H1 (cell line): ENCODE measurements at regions not wholly inside any gene's neighbourhood (a gene's known extent, or its start where the extent isn't known, plus 50 kb on each side); places are given as distances from the start of the nearest gene placed in this dataset.

Experiments used
- ATF3 ChIP-seq: IDR thresholded peaks from 2 replicates; pipeline ENCODE4 v1.6.1; 2011; ENCODE audit warnings: low read depth, mild to moderate bottlenecking, low read length; ENCODE audit not compliant: insufficient read depth
- CTCF ChIP-seq, 3 experiments: IDR thresholded peaks; 1 replicate in 2 of 3; 2 replicates in 1 of 3; pipeline versions ENCODE4 v1.5.1 to v1.6.1; 2011; ENCODE audit warnings: low read length in 3 of 3, mild to moderate bottlenecking in 3 of 3, inconsistent platforms in 2 of 3, low read depth in 1 of 3, moderate library complexity in 1 of 3; ENCODE audit not compliant: insufficient read depth in 1 of 3; ENCODE audit errors: control extremely low read depth in 1 of 3
- EGR1 ChIP-seq: IDR thresholded peaks from 2 replicates; pipeline ENCODE4 v1.6.1; 2011; ENCODE audit warnings: low read depth, low read length, borderline replicate concordance
- POLR2A ChIP-seq, 2 experiments: IDR thresholded peaks; 1 replicate in 1 of 2; 2 replicates in 1 of 2; pipeline ENCODE4 v1.6.1; 2011; ENCODE audit warnings: low read depth in 2 of 2, low read length in 2 of 2, mild to moderate bottlenecking in 2 of 2; ENCODE audit errors: control extremely low read depth in 1 of 2
- SIRT6 ChIP-seq: IDR thresholded peaks from one replicate; pipeline ENCODE4 v1.7.1; 2012; ENCODE audit warnings: low read length, inconsistent platforms
- ZNF274 ChIP-seq: IDR thresholded peaks from 2 replicates; pipeline ENCODE4 v1.7.0; 2012; ENCODE audit warnings: low read length, borderline replicate concordance; ENCODE audit errors: extremely low read depth

DNA sequence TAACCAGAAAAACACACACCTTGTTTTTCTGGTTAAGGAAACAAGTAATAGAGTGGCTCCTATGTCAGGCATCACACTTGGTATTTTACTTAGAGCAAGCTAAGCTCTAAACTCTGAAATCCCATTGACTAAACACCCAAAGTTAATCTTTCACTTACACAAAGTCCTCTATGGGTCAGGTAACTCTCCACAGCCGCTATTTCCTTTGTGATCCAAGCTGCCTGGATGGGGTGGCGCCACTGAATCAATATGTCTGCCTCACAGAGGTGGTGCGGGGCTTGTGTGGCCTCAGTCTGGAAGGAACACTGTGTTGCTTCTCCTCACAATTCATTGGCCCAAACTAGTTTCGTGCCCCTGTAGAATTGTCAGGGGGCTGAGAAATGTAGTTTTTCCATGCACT lies 160.0 kb upstream of the E2F7 start:
- TF ChIP-seq CTCF (IDR thresholded peaks at IDR 0.05; ENCODE audit: control extremely low read depth in 1 of 3, insufficient read depth in 1 of 3, low read depth in 1 of 3, low read length in 3 of 3): no peak
- TF ChIP-seq SIRT6: no peak
- TF ChIP-seq ATF3: no peak
- no peak for TF ChIP-seq EGR1
- TF ChIP-seq POLR2A (IDR thresholded peaks at IDR 0.05; ENCODE audit: control extremely low read depth in 1 of 2, low read depth in 2 of 2, low read length in 2 of 2): no peak
- TF ChIP-seq ZNF274: no peak
